Stimulated activated CD8-positive, alpha-beta memory T cell treated with anti-CD3 and anti-CD28 coated beads, Interleukin-7, amount 100 ng/mL, for 4 hours (primary cell): ENCODE measurements at regions not wholly inside any gene's neighbourhood (a gene's known extent, or its start where the extent isn't known, plus 50 kb on each side); places are given as distances from the start of the nearest gene placed in this dataset.
"Not testable (repeated sequence)": the region's sequence is repeated elsewhere in the genome, so short reads cannot be mapped to it uniquely, and the experiment has no call there.

Experiments
- DNase-seq, 2 donors: peaks; one replicate each; pipeline ENCODE4 v3.0.0-alpha.2; 2020; ENCODE audit warnings: low read depth in 2 of 2

DNA sequence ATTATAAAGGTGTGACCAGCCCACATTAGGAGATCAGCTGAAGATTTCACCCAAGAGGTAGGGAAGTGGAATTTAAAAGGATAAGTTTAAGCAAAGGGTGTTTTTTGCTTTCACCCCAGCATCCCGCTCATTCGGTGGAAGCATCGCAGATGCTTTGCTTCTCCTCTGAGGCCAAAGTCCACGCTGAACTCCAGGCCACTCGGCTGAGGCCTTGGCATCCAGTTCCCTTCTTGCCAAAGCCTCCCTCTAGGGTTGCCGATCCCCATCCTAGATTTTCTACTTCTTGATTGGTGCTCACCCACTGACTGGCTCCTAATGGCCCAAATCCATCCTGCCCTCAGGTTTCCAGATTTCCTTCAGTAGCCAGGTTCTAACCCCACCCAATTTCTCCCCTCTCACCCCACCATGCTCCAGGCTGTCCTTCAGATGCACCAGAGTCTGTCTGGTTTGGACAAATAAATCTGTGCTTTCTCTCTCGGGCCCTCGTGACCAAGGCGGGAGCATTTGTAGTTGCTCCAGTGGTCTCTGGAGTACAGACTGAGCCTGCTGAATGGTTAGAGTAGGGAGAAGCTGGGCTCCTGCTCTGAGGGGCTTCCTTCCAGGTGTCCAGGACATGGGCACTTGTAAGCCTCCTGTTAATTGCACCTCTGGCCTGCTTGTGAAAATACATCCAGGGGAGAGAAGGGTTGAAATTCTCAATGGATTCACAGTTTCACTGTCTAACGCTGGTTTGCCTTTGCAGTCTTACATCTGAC lies 193.2 kb downstream of the C1orf94 start:
- no peak for DNase-seq

DNA sequence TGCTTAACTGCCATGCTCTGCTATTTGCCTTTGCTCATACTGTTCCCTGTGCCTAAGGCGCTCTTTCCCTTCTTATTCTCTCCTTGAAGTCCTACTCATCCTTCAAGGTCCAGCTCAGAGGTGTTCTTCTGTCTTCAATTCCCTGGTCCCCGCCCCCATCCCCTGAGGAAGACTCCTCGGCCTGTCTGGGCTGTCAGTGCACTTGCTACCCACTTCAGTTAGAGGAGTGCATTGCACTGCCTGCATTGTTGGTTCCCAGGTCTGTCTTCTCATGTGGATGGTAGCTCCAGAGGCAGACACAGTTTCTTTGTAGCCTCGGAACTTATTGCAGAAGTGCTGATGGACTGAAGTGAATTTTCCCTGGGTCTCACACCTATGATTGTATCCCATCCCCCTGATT lies 194.0 kb downstream of the C1orf94 start:
- no peak for DNase-seq

DNA sequence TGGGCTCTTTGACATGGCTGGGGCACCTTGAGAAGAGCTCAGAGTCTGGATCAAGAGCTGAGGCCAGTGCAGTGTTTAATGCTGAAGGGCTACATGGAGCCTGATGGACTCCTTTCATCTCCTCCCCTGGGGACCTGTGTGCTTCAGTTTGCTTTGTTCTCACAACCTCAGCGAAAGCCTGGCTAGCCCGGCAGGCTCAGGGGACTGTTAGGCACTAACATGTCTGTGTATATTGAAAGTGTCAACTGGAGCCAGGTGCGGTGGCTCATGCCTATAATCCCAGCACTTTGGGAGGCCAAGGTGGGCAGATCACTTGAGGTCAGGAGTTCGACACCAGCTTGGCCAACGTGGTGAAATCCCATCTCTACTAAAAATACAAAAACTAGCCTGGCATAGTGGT lies 194.5 kb downstream of the C1orf94 start:
- DNase-seq = not testable (repeated sequence)

DNA sequence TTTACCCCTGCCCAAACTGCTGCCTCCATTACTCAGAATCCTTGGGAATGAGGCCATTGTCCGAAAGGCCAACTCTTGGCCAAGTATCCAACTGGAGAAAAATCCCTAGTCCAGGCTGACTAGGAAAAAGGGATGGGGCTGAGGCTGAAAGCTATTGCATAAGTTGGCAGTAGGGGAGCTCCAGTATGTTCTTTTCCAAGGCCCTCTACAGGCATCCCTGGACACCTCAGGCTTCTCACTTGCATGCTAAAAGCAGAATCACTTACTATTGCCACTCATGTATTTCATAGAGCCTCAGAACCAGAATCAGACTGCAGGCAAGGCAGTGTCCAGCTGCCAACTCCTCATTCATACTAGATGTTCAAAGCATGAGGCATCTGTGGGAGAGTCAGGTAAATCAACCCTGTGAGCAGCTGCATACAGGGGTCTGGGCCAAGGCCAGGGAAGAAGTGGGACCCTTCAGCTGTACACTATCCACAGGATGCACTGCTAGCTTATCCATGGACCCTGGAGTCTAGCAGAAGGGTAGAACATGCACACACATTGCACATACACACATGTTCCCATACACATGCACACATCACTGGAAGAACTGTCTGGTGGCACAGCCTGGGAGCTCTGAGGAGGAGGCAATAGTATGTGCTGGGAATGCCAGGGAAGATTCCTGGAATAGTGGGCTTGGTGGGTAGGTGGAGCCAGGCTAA lies 195.3 kb downstream of the C1orf94 start:
- no peak for DNase-seq

DNA sequence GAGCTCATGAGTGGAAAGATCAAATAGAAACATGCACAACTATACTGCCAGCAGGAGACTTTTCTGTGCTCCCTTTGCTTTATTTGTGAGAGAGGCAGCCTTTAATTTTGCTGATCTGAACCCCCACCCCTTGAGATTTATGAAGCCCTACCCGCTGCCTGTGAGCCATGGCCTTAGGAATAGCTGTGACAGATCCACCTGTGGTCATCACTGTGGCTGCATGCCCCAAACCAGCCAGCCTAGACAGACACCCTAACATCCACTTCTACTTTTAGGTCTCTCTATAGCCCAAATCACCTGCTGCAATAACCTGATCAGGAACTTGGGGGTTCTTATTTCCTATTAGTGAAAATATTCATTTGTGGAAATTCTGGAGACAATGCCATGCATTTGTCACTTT lies 196.2 kb downstream of the C1orf94 start:
- DNase-seq = no peak

DNA sequence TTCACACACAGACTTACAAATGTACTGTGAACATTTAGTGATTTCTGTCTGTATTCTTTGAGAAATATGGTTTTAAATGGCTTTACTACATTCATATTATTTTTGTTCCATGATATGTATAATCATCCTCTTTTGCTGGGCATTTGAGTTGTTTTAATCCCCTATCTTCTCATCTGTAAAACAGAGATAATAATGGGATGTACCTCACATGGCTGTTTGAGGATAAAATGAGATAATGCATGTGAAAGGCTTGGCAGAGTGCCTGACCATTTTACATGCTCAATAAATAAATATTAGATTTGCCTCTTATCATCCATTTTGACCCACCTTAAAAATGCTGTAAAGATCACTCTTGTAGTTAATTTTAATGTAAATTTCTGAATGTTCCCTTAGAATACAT lies 197.2 kb downstream of the C1orf94 start:
- no peak for DNase-seq

DNA sequence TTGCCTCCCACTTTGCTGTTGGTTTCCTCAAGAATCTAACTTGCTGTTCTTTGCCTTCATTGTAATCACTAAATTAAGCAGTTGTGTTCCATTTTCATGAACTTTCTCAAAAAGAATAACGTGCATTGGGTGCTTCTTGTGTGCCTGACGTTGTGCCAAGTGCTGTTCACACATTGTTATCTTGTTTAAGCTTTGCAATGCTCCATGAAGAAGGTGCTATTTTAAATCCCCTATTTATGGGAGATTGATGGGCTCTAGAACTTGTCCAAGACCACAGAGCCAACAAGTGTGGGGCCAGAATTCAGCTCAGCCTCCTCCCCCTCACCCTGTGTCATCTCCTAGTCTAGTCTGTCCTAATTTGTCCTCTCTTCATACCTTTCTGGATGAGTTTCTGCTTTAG lies 199.8 kb downstream of the C1orf94 start:
- DNase-seq = no peak

DNA sequence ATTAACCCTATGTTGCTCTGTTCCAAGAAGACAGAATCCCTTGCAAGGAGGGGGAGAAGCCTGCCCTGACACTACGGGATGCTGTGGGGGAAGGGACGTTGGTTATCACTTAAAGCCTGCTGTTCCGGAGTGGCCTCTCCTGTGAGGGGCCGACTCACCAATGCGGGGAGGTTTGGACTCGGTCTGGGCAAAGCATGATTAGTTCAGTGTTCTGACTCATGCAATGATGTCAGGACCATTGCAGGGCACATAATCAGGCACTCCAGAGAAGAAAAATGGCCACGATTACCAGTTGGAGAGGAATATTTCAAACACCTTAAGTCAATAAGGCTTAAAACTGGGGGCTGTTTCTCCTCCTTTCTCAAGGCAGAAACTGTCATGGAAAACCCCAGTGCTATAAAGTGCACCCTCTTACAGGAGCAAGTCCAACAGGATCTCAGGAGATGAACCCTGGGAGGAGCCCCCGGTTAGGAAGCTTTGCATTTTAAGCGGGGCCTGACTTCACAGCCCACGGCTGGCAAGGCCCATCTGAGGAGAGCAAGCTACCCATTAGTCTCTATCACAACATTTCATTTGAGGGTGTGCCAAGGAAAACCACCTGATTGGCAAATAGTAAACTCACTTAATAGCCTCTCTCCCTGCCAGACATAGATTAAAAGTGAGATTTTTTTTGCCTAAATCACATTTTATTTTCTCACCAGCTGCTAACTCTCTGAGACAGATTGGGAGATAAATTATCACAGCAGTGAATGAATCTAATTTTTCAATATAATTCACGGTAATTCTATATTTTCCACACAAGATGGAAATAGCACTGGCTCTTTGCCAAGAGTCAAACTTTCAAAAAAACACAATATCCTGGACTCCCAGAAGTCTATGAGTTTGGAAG lies 202.5 kb downstream of the C1orf94 start:
- no peak for DNase-seq

DNA sequence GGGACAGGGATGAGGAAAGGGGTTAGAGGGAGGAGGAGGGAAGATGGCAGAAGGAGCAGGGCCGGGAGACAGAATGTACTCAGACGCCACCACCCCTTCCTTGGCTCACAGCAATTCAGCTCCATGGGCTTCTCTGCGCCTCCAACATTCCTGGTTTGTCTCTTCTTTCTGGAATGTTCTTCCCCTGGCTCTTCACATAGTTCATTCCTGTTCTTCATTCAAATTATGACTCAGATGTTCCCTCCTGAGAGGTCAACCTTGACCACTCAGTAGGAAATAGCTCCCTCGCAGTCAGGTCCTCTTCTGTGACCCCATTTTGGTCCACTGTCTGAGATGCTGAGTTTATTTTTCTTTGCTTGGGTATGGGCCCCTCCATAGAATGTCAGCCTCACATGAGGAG lies 203.2 kb downstream of the C1orf94 start:
- no peak for DNase-seq

DNA sequence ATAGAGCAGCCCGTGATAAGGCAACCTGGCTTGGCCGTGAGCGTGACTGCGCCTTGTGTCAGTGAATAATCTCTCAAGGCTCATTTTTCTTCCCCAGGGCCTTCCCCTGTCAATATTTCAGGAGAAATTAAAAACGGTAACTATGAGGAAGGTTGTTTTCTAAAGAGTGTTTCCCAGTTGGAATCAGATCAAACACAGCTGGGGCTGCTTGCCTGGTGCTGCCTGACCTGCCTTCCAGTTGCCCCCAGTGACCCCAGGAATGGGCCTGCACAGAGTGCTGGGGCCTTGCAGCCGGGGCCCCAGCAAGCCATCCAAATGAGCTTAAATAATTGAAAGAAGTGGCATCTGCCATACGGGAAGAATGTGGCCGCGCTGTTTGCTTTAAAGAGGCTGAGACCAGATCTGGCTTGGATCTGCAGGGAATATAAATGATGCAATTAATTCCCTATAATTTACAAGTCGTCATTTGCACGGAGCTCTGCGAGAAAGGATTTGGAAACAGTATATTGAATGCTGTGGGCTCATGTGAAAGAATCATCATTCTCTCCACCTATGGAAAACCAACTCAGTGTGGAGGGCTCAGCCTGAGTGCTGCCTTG lies 203.9 kb downstream of the C1orf94 start:
- no peak for DNase-seq

DNA sequence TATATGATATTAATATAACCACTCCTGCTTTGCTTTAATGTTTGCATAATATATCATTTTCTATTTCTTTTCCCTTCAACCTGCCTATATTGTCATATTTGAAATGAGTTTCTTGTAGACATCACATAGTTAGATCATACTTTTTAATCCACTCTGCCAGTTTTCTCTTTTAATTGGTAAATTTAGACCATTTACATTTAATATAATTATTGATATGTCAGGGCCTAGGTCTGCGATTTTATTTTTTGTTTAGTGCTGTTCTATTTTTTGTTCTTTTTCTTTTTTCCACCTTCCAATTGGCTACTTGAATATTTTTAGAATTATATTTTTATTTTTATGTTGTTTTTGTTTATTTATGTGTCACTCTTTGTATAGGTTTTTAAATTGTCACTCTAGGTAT lies 213.3 kb downstream of the C1orf94 start:
- DNase-seq = no peak

DNA sequence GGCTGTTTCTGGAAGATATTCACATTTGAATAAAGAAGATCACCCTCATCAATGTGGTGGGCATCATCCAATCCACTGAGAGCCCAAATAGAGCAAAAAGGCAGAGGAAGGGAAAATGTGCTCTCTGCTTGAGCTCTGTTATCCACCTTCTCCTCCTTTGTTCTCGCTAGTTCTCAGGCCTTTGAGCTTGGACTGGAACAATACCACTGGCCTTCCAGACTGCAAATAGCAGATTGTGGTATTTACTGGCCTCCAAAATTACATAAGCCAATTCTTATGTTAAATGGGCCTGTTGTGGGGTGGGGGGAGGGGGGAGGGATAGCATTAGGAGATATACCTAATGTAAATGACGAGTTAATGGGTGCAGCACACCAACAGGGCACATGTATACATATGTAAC lies 219.3 kb downstream of the C1orf94 start:
- no peak for DNase-seq

DNA sequence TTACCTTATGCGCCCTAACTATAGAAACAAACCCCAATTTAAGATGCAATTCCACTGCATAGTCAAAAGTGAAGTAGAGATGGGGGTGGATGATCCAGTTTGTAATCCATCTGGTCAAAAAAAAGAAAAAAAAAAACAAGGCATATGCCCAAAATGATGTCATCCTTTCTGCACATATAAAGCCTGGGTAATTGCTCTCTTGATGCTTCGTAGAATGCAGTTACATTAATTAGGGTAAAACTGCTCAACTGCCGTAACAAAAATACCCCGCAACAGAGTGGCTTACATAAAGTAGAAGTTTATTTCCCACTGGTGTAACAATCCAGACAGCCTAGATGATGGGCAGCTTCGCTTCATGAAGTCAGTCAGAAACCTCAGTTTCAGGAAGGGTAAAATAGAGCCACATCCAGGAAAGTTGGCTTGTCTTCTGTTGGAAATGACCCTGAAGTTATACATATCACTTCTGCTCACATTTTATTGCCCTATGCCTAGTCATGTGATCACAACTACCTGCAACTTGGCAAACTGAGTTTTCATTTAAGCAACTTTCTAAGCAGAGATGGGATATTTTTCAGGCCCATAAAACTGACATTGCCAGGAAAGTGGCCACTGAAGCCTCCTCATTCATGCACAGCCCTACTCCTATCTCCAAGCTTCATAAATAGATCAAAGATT lies 221.7 kb downstream of the C1orf94 start:
- DNase-seq = no peak

DNA sequence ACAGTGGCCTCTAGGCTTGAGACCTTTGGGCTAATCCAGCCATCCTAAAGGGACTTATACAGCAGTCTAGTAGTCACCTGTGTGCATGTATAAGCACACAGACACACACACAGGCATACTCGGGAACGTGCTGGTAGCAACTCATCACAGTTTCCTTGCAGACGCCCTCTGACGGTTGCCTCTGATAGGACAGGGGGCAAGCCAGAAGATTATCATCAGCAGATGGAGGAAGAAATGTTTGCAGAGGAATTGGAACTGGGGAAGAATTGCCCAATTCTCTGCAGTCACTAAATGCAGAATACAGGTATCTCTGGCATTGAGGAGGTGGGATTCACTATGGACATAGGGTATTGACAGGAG lies 222.2 kb downstream of the C1orf94 start:
- DNase-seq = no peak

DNA sequence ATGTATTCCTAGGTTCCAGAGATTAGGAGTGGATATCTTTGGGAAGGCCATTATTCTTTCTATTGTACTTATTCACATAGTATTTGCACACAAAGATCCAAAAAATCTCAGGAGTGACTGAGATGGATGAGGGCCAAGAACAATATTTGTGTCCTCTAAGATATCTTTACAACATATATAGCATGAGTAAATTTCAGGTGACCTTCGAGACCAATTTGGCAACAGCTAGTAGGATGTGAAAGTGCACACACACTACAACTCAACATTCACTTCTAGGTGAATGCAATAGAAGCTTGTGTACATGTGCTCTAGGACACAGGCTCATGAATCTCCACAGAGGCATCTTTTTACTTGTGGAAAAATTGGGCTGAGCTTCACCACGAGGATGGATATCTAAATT lies 224.0 kb downstream of the C1orf94 start:
- no peak for DNase-seq

DNA sequence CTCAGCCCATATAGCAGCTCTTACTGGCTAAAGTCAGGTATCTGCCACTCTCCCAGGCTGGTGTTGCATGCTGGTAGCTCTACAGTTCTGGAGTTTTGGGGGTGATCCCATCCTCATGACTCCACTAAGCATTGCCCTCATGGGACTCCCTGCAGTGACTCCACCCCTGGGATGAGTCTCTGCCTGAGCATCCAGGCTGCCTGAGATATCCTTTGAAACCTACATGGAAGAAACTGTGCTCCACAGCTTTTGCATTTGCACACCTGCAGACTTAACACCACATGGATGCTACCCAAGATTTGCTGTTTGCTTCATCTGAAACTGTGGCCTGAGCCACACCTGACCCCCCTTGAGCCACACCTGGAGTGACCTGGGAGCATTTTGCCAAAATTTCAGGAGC lies 226.4 kb downstream of the C1orf94 start:
- no peak for DNase-seq

DNA sequence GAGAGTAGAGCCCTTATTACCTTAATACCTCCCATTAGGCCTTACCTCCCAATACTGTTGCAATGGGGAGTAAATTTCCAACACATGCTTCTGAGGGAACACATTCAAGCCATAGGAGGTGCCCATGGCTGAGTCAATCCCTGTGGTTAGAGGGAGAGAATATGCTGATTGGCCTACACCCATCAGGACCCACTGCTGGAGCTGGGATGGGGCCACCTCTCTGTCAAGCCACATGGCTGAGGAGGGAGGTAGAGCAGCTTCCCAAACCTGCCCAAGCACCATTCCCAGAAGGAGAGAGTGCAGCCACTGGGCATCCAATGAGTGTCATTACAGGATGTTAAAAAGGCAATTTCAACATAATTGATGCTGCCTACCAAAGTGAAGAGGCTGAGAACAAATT lies 228.1 kb downstream of the C1orf94 start:
- DNase-seq = no peak

DNA sequence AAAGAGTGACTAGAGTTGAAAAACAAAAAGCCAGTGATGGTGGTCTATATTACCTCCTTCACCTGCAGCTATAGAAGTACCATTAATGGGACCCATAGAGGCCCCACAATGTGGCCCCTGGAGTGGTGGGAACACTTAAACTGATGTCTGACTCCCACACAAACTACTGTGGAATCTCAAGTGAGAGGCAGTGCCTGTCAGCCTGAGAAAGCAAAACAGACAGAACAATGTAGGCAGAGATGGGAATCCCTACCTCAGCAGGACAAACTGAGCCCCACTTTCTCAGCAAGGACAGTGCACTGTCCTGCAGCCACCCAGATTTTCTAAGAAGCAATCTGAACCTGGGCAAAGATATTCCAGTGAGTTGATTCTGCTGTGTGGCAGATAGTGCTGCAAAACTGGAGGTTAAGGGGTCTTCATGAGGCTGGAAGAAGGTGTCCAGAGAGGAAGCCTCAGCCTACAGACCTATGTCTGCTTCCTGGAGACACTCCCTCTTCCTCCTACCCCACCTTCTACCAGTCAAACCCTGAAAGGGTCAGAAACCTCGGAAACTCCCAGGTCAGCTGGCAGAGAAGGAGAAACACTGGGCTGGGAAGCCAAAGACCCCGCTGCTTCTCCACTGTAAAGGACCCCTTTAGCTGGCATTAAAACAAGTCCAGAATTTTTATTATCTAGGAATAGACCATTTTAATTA lies 228.7 kb downstream of the C1orf94 start:
- DNase-seq = no peak

DNA sequence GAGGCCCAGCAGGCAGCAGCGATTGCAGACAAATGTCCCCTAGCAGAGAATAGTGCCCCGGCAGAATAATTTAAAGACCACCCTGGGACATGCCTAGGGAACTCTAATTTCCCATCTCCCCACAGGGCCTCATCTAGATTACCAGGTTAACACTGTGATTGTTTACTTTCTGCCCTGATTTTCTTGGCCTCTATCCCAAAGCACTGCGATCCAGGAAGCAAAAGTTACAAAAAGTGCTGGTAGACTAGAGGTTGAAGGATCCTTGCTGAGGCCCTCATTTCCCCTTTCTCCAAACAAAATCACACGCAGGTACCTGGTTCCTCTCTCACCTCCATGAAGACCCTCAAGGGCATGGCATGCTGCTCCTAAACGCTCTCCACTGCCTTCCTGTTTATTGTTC lies 229.7 kb downstream of the C1orf94 start:
- no peak for DNase-seq

DNA sequence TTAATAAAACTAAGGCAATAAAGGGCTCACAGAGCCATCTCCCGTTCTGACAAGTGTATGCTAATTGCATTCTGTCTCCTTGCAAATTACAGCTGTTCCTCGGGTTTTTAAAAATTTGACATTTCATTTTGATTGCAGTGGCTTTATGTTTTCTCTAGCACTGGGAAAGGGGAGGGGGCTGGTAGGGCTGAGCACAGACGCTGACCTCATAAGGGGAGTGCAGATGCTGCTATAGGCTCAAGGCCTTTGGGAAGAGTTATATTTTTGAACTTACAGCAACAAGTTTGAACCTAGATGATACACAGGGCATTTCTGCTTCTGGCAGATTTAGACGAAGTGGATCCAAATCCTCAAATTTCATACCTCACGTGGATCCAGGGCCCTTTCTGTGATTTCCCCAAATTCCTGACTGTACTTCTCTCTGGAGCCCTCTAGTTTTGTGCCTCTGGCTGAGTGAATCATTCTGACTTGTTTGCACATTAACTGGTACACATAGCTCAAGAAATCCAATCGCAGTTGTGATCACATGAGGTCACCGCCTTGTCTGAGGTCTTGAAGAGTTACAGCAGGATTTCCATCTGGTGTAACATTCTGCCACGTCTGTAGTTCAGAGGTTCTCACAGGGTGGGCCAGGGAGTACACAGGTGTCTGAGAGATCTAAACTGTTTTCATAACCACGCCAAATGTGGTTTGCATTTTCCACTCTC lies 230.3 kb downstream of the C1orf94 start:
- DNase-seq = no peak
